PC-3 (cell line): ENCODE measurements at regions not wholly inside any gene's neighbourhood (a gene's known extent, or its start where the extent isn't known, plus 50 kb on each side); places are given as distances from the start of the nearest gene placed in this dataset.

Experiments
- EZH2 ChIP-seq: fragments of 300-600 bp; sonication (generic); IDR thresholded peaks from one replicate; pipeline ENCODE4 v1.6.1; 2017; ENCODE audit warnings: antibody characterized with exemption, mild to moderate bottlenecking, low read length; ENCODE audit not compliant: unreplicated experiment
- EZH2phosphoT487 ChIP-seq: fragments of 300-600 bp; sonication (generic); IDR thresholded peaks from 2 replicates; pipeline ENCODE4 v1.6.1; 2018; ENCODE audit warnings: mild to moderate bottlenecking, antibody characterized with exemption, low read length, borderline replicate concordance
- TF ChIP-seq, protein P1 (sequence below): fragments of 300-600 bp; sonication (generic); conservative IDR thresholded peaks from 2 replicates; pipeline ENCODE4 v1.5.1; 2017; ENCODE audit warnings: antibody characterized with exemption, low read depth, mild to moderate bottlenecking, low read length

- no peak for TF ChIP-seq EZH2
- TF ChIP-seq, protein P1, sequence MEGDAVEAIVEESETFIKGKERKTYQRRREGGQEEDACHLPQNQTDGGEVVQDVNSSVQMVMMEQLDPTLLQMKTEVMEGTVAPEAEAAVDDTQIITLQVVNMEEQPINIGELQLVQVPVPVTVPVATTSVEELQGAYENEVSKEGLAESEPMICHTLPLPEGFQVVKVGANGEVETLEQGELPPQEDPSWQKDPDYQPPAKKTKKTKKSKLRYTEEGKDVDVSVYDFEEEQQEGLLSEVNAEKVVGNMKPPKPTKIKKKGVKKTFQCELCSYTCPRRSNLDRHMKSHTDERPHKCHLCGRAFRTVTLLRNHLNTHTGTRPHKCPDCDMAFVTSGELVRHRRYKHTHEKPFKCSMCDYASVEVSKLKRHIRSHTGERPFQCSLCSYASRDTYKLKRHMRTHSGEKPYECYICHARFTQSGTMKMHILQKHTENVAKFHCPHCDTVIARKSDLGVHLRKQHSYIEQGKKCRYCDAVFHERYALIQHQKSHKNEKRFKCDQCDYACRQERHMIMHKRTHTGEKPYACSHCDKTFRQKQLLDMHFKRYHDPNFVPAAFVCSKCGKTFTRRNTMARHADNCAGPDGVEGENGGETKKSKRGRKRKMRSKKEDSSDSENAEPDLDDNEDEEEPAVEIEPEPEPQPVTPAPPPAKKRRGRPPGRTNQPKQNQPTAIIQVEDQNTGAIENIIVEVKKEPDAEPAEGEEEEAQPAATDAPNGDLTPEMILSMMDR: no peak
- no peak for TF ChIP-seq EZH2phosphoT487
Measured at GRCh38 chr18:7169601-7170000, 52.0 kb upstream of the LAMA1 start.
